ENCODE measurements at regions not wholly inside any gene's neighbourhood (a gene's known extent, or its start where the extent isn't known, plus 50 kb on each side); places are given as distances from the start of the nearest gene placed in this dataset.

DNA sequence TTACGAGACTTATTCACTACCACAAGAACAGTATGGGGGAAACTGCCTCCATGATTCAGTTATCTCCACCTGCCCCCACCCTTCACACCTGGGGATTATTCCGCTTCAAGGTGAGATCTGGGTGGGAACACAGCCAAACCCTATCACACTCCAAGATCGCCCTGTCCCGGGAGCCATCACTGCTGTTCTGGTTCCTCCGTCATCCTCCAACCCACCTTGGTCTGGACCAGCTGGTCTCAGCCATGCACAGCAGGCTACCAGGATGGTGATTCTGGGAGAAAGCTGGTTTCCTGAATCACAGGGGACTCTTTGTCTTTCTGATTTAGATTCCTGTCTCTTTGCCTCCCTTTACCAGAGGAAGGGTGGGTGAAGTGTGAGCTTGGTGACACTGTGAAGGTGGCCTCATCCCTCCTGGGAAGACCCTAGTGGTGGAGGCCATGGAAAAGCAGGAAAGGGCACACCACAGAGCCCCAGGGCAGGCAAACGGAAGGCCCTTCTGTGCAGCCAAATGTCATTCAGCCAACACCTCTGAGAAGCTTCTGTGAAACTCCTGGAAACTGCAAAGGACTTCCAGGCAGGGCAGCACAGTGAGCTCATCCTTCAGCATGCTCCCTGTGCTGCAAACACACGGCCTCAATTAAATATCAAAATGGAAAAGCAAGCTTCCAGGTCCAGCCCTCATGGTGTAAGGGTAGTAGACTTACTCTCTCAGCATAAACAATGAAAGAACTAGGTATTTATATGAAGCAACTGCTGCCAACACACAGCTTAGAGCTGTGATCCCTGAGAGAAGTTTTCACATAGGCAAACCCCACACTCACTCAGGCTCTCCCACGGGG, 169.8 kb downstream of the ANKRD60 start:
- DNase-seq = no peak

DNA sequence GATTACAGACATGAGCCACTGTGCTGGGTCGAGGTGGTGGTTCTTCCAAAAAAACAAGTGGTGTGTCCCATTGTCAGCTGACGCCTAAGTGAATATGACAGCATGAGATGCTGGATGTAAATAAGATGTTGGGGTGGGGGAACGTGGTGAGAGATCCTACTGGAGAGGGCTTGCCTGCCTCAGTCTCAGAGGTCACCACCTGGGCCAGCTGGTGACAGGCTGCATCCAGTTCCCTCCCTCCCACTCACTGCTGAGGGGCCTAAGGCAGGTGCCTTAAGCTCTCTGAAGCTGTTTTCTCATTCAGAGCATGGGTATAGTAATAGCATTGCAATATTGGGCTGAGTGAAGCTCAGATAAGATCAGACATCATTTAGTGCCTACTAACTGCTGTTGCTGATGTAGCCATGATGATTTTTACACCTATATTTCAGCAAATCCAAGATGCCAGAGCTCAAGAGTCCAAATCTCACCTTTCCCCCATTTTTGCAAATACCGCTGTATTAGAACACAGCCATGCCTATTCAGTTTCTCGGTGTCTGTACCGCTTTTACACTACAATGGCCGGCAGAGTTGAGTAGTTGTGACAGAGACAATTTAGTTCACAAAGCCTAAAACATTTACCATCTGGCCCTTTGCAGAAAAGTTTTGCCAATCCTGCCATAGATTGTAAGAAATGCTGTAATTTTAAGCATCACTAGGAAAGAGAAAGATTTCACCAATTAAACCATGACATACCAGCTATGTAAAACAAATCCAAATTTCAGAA, 171.3 kb downstream of the ANKRD60 start:
- DNase-seq = no peak

DNA sequence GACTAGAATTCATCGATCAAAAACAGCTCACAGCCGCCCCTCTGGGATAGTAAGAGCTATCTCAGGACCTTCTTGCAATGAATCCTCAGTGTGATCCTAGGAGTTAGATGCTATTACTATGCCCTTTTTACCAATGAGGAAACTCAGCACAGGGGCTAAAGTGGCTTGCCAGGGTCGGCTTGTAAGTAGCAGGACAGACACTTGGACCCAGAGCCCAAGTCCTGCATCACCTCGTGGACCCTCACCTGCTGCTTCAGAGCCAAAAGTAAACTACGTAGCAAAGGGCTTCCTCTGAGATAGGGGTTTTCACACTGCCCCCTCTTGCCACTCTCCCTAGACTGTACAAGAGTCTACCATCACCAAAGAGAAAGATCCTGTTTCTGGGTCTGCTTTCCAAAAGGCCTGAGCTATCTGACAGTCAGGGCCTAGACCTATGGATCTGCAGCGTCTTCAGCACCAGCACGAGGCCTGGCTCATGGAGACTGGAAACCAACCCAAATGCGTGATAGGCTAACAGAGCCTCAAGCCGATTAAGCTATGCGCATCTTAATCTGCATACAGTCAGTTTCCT, 172.3 kb downstream of the ANKRD60 start:
- DNase-seq = no peak

DNA sequence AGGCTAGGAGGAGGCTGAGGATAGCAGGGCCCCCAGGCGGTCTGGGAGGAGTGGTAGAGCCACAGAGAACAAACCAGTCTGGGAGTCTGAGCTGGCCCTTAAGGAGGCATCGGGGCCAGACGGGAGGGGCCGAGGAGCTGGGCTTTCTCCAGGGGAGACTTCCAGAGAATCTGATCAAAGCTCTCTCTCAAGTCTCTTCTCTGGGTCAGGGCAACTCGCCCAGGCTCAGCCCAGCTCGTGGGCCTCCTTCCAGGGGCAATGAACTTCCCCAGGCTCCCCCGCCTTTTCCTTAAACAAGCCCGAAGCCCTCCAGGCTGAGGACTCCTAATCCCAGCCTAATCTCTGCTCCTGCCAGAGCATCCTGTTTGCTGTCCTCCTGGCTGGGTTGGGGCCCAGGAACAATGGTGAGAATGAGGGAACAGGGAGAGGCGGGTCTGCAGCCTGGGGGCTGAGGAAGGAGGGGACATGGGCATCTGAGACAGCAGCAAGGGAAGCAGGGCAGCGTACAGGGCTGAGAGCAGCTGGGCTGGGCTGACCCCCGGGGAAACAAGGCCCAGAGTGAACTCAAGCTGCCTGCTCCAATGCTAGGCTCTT, 173.6 kb downstream of the ANKRD60 start:
- DNase-seq = no peak

GRCh38 chr20:58054082-58054779, 174.2 kb downstream of the ANKRD60 start:
- no peak for DNase-seq

DNA sequence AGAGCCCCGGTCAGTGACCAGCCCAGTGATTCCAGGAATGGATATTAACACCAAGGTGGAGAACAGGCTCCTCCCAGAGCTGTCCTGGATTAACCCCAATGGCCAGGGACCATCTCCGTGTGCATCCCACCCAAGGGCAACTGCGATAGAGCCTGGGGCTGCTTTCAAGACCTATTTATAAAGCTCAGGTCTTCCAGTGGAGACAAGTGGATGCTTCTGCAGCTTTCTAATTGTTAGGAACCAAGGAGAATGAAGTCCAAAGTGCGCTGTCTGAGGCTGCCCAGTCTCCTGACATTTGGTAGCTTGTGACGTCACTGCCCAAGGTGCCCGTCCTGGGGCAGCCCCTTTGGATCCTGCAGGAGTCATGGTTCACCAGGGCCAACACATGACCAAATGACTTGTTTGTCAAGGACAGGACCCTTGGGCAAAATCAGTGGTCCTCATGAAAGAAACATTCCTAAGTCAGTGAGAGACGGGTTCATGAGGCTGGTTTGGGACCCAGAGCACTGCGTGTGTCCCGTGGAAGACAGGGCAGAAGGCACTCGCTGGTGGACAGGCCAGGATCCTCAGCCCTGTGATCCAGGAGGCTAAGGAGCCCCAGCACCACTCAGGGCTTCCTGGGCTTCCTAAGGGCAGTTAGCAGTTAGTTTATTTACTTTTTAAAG, 174.9 kb downstream of the ANKRD60 start:
- DNase-seq = no peak

DNA sequence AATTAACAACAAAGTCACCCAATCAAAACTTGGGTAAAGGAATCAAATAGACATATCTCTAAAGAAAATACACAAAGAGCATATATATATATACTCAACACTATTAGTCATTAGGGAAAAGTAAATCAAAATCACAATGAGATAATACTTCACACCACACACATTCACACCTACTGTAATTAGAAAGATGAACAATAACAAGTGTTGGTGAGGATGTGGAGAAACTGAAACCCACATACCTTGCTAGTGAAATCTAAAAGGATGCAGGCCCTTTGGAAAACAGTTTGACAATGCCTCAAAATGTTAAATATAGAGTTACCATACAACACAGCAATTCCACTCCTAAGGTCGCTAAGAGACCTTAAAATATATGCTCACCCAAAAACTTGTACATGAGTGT, 177.1 kb downstream of the ANKRD60 start:
- no peak for DNase-seq

- no peak for DNase-seq
Measured at GRCh38 chr20:58048096-58048702, 180.3 kb downstream of the ANKRD60 start.

- DNase-seq = no peak
Measured at GRCh38 chr20:58046311-58046710, 182.1 kb downstream of the ANKRD60 start.

- DNase-seq = no peak
Measured at GRCh38 chr20:58045579-58045978, 182.9 kb downstream of the ANKRD60 start.

GRCh38 chr20:58044931-58045555, 183.4 kb downstream of the ANKRD60 start:
- DNase-seq = no peak

- no peak for DNase-seq
Measured at GRCh38 chr20:58044286-58044685, 184.2 kb downstream of the ANKRD60 start.

- DNase-seq = no peak
Measured at GRCh38 chr20:58043236-58044140, 185.0 kb downstream of the ANKRD60 start.

- DNase-seq = no peak
Measured at GRCh38 chr20:58042591-58042990, 185.9 kb downstream of the ANKRD60 start.

- DNase-seq = no peak
Measured at GRCh38 chr20:58040447-58041290, 187.8 kb downstream of the ANKRD60 start.

DNA sequence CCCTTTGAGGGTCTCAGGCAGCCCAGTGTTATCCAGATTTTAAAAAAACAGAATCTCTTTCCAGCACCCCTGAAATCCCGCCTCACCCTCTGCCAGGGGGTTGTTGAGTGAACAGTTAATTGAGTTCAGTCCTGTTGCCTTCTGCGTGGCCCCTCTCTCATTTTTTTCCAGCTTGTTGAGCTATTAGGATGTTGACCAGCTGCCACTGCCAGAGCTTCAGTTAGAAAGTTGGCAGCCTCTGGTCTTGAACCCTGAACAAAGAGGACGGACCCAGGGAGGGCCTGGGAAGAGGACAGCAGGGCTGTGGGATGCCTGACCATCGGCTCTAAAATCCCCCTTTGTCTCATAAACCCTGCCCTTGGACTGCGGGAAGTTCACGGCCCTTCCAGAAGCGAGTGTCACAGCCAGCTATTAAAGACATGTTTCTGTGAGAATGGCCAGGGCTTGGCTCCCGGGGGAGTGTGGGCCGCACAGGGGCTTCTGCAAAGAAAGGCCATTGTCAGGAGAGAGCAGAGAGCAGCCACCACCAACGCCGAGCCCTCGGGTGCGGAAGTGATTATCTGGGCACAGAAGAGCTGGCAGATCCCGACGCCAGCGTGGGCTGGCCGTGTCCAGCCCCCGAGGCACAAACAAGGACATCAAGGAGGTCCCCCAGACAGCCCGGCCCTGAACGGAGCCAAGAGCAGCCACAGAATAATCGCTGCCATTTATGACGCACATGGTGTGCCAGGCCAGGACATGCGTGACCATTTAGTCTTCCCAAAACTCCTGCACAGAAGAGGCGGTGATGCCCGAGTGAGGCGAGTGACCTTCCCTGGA, 189.0 kb downstream of the ANKRD60 start:
- DNase-seq = no peak

GRCh38 chr20:58038123-58038654, 190.3 kb downstream of the ANKRD60 start:
- no peak for DNase-seq

GRCh38 chr20:58037631-58038030, 190.8 kb downstream of the ANKRD60 start:
- no peak for DNase-seq

Measured in CD4-positive, alpha-beta T cell treated with Interleukin-17A for 1 hour (primary cell).